Stimulated activated CD8-positive, alpha-beta memory T cell treated with anti-CD3 and anti-CD28 coated beads, Interleukin-12 subunit alpha, Interleukin-12 subunit beta, amount 100 ng/mL, for 1 hour (primary cell): ENCODE measurements at regions not wholly inside any gene's neighbourhood (a gene's known extent, or its start where the extent isn't known, plus 50 kb on each side); places are given as distances from the start of the nearest gene placed in this dataset.
"Not testable (repeated sequence)": the region's sequence is repeated elsewhere in the genome, so short reads cannot be mapped to it uniquely, and the experiment has no call there.

Source experiments
- DNase-seq: peaks from one replicate; pipeline ENCODE4 v3.0.0-alpha.2; 2020; ENCODE audit warnings: low read depth

DNA sequence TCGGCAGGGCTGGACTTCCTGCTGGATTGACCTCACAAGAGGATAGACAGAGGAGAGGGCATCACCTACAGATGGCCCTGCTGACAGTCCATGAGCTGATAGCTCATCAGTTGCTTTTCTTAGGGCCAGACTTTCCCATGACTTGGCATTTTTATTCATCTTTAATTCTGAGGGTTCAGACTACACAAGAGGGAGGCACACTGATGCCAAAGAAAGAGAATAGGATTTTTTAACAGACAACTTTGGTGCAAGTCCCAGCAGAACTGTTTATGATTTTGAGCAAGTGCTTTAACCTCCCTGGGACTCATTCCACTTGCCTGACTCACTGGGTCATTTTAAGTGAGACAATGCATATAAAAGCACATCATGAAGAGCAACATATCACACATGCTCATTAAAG is 299.2 kb downstream of the INSIG2 start:
- no peak for DNase-seq

DNA sequence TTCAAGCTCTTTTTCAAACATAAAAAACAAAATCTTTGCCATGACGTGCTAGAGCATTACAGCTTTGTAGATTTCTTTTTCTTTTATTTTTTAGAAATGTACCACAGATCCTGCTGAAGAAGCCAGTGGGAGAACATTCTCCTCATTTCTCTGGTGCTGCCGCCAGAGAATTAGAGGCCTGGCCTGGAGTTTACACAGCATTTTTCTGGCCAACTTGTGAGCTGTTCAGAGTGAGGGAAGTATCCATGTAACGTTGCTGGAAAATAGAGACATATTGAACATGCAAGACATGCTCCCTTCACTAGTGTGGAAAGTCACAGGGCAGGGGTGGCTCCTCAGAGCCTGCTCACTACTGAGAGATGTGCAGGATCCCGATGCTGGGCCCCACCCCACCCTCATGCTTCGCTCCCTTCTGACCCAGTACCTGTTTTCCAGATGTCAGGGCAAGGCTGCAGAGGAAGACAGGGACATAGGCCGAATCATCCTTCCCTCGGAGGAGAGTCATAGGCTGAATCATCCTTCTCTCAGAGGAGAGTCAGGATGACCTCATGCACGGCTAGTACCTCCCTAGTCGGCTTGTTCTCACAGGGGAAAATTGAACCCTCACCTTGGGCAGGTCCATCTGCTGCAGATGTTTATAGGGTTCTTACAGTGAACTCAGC is 298.5 kb downstream of the INSIG2 start:
- no peak for DNase-seq

DNA sequence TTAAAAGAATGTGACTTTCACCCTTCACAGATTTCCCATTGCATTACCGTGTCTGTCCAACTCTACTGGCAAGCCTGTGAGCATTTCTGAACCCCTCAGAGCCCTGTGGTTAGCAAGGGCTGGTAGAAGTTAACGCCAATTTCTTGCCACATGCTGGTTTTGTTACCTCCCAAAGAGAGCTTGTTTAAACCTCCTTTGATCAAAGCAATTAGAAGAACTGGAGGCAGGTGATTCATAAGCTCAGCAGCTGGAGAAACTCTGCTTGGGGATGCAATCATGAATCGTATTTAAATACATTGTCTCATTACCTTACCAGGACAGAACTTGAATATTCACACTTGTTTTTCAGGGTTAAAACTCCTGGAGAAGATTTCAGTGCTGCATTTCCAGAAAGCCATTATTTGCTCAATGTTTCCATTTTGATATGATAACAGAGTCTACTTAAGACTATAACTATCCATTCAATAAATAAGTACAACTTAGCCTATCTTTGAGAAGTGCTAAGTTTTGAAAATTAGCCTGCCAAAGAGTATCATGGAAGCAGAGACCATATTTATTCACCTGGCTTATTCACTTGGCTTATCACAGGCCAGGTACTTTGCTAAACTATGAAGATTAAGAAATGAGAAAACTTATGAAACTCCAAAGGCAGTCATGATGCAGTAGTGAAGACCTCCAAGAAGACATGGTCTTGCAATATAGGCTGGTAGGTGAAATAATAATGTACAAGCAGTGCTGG is 292.8 kb downstream of the INSIG2 start:
- no peak for DNase-seq

DNA sequence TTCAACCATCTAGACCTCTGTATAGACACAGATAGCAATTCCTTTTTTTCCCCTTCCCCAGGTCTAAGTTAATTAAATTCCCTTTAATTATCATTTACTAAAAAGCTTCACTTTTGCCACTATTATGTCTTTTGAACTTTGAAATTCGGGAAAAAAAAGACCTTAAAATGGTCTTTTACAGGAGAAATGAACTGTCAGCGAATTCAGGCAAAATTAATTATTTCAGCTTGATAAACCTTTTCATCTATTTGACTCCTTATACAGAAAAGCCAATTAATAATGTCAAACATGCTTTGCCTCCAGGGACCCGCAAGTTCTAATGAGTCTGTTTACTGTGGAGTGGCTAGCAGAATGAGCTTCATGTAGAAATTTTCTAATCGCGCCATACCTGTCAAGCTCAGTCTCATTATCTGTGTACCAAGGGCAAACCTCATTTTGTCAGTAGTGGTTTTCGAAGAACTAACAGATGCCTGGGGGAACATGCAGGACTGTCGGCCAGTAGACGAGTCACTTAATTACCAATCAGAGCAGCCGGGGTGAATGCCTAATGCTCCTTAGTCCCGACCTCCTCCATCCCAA is 287.7 kb downstream of the INSIG2 start:
- no peak for DNase-seq

DNA sequence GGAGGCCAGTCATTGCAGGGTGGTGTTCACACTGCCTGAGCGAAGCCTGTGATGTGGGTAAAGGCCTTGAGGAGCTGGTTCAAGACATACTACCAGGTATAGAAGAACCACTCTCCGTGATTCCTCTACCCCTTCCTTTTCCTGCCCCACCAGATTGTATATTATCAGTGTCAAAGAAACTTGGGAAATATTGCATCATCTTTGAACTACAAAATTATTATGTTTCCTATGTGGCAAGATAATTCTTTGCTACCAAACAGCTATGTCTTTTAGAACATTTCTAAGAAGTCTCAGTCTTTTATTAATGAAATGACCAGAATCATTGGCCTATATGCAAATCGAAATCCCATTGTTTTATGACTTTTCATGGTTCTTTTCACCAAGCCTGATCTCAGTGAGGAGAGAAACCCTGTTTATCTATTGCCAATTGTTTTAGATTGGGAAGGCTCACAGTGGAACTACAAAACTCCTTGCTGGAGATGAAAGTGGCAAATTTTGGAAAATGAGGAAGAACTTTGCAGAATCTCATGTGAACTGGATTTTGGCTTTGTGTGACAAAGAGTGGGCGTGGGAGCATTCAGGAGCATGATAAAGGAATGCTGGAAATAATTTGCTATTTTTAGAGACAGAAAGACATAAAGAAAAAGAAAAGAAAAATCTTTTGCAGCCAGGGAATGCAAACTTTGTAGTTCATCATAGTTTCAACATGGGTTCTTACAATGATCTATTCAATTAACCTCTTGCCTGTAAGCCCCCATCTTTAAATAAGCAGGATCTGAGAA is 286.9 kb downstream of the INSIG2 start:
- DNase-seq, result no peak

DNA sequence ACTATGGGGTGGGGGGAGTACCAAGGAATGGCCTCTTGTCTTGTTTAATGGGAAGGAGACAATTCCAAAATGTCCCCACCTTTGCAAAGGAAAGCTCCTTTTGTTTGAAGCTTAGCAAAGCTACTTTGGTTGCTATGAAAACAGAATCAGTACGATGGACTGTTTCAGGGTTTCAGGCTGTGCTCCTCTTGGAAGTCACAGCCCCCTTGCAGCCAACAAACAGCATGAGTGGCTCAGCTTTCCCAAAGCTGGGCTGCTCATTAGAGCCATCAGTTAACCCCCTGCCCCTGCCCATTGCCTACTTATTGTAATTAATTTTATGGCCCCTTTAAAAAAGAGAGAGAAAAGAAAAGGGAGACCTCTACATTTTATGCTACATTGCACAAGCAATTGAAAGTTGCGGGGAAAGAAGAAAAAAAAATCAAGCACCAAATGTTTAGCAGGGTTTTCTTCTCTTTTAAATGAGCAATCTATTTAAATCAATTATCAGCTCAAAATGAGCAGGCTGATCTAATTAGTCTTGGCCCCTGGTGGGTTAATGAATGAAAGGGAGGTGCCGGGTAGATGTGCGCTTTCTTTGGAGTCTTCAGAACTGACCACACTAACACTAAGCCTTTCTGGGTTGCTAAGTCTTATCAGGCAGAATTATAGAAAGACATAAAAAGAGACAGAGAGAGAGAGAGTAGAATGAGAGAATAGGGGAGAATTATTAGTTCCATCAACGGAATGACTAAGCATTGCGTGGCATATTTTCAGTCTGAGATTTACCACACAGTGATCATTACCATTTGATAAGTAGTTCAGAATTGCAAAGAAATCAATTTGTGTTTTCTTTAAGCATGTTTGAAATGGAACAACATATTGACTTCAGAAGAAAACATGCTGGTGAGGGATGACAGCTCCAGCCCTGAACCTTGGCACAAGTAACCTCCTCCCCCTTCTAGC is 284.9 kb downstream of the INSIG2 start:
- DNase-seq, result no peak

DNA sequence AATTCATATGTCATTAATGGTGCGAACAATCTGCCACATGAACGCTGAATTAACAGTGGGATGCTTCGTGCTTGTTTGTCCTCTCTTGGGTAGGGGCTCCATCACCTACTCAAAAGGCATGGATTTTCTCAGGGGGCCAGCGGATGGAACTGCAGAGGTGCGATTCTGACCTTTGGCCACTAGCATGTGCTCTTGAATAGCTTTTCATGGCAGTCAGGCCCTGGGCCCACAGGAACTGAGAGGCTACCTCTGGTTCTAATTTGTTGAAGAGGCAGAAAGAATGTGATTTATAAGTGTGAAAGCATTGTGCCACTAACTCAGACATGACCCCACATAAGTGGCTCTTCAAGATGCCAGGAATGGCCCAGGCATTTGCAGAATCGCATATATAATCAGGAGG is 283.2 kb downstream of the INSIG2 start:
- DNase-seq, result no peak

DNA sequence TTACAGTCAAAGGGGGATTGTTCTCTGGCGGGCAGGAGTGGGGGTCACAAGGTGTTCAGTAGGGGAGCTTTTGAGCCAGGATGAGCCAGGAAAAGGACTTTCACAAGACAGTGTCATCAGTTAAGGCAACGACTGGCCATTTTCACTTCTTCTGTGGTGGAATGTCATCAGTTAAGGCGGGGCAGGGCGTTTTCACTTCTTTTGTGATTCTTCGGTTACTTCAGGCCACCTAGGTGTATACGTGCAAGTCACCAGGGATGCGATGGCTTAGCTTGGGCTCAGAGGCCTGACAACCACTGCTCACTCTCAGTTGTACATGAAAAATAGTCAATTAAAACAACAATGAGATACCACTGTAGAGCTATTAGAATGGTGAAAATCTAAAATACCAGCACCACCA is 281.2 kb downstream of the INSIG2 start:
- DNase-seq, result not testable (repeated sequence)

DNA sequence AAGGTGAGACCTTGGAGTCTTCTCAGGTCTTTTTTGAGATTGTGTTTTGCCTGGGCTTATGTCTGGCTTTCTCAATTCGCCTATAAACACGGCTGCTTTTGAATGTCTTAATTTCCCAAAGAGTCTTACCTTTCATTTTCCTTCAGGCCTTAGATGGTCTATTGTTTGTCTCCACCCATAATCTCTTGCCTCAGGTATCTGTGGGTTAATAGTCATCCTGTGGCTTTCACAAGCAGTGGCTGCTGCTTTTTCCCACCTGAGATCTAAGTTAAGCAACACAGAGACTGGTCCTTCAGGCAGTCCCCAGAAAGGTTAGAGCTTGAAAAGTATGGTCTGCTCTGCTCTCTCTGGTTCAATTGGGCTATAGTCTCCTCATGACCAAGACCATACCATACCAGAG is 275.3 kb downstream of the INSIG2 start:
- DNase-seq, result no peak

DNA sequence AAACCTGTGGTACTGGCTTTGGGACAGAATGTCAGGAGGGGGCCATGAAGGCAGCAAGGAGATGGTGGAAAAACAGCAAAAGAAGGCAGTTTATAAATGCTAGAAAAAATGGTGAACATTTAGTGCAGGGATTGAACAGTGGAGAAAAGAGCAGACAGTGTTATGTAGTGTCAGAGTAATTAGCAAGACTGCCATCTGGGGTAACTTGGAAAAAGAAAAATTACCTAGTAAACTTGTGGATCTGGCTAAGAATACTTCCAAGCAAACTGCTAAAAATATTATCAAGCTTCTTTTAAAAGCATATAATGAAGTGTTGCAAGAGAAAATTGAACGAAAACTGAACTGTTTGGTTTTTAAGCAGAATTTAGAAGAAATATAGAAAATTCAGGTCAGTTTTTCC is 267.8 kb downstream of the INSIG2 start:
- DNase-seq, result no peak

DNA sequence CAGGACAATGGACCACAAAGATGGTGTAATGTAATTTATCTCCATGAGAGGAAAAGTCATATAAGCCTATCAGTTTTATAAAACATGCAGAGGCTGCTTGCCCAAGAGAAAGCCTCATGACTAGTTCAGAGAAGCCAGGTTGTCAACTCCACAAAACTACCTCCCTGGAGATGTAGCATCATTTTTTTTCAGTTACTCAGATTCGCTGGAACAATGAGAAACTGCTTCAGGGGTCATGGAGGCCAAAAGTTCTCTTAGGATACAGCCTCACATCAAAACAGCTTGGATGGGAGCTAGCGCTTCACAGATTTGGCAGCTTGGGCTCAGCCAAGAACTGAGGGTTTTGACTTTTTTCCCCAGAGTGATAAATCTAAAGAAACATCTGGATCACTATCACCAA is 263.5 kb downstream of the INSIG2 start:
- no peak for DNase-seq

DNA sequence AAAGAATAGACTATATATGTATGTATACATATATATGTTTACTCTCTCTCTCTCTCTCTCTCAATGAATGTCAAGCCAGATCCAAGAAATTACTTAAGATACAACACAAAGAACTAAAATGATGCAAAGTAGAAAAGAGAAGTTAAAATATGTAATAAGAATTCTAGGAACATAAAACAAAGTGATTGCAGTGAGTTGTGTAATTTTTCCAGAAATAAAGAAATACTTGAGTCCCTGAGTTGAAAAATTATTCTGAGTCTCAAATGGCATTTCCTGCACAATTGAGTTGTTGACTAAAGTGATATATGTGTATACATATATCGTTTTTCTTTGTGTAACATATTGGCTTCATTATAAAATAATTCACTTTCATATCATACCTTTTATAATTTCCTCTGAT is 262.4 kb downstream of the INSIG2 start:
- DNase-seq, result no peak

DNA sequence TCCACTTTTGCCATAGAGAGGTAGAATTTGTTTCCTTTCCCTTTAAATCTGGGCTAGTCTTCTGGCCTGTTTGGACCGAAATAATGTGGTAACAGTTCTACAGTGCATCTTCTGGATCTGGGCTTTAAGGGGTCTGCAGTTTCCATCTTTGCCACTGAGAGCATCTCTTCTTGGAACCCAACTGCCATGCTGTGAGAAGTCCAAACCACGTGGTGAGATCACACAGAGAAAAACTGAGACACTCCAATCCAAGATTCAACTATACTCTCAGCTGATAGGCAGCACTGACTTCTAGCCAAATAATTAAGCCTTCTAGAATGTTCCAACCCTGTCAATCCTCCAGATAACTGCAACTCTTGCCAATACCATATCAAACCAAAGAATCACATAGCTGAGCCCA is 261.1 kb downstream of the INSIG2 start:
- DNase-seq, result no peak

DNA sequence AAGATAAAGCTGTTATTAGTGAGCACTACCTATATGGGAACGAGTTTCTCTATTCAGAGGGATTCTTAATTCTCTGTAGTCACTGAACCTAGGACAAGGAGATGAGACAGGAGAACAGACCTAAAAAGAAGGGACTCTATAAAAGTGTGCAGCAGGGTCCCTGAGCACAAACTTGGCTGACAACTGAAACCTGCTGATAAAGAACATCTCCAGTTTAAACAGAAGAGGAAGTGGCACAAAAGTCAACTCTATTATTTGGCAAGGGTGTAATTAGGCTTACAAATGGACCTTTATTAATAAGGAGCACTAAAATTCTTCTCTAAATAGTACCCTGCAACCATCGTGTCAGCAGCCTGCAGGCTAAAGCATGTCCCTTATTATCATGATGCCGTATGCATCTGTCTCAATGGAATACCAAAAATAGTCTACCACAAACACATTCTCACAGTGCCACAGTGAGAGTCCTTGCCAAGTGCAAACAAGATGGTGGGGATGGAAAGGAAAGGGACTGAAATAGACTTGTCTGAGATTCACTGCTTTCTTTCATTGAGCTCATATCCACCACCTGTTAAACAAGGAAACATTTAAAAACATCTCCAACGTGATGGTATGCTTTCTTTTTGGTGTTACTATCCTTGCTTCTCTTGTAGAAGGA is 260.2 kb downstream of the INSIG2 start:
- no peak for DNase-seq

DNA sequence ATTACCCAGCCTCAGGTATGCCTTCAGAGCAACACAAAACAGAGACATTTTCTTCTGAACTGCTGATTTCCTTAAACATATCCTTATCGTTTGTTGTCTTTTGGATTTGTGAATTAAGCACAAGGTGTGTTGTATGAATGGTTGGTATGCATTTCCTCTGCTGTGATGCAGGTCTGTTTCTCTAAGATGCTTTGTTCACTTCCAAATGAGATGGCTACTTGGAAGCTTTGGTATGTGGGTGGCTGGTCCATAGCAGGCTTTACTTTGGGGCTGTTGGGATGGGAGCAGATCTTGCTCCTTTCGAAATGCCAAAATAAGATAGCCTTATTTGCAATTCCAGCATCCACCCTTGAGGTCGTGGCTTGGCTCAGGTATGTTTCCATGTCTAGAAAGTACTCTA is 257.2 kb downstream of the INSIG2 start:
- no peak for DNase-seq

DNA sequence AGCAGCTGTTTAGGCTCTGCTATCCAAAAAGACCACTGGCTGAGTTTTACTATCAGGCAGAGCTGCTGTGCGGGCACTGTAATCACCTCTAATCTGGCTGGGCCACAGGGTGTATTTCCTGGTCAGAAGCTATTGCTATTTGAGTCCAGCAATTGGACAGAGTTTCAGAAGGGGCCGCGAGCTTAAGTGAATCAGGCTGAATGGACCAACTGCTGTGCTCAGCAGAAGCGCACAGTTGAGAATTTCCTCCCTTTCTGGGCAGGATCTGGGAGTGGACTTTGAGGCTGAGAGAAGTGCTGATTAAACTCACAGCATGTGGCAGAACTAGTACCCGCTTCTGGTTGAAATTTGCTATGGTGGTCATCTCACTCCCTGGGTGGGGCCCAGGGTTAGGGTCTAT is 251.8 kb downstream of the INSIG2 start:
- DNase-seq, result no peak

DNA sequence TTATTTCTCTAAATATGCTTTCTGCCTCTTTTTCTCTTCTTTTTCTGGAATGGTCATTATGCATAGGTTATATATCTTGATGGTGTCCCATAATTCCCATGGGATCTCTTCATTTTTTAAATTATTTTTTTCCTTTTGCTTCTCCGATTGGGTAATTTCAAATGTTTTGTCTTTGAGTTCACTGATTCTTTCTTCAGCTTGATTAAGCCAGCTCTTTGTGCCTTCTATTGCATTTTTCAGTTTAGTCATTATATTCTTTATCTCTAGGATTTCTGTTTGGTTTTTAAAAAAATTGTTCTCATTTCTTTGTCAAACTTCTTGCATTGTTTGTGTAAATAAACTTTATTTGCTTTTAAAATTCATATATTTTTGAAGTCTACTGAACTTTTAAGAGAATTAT is 251.1 kb downstream of the INSIG2 start:
- DNase-seq, result no peak

DNA sequence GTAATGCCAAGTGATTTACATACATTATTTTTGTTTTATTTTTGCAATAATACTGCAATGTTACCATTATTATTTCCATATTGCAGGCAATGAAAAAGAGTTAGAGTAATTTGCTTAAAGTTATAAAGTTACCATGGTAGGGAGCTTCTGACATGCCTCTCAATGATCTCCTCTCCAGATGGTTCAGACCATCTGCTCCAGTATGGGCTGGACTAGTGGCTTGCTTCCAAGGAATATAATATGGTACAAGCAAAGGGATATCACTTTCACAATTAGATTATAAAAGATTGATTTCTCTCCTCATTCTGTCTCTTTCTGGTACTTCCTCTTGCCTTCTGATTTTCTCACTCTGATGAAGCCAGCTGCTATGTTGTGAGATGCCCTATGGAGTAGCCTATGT is 245.4 kb downstream of the INSIG2 start:
- no peak for DNase-seq

DNA sequence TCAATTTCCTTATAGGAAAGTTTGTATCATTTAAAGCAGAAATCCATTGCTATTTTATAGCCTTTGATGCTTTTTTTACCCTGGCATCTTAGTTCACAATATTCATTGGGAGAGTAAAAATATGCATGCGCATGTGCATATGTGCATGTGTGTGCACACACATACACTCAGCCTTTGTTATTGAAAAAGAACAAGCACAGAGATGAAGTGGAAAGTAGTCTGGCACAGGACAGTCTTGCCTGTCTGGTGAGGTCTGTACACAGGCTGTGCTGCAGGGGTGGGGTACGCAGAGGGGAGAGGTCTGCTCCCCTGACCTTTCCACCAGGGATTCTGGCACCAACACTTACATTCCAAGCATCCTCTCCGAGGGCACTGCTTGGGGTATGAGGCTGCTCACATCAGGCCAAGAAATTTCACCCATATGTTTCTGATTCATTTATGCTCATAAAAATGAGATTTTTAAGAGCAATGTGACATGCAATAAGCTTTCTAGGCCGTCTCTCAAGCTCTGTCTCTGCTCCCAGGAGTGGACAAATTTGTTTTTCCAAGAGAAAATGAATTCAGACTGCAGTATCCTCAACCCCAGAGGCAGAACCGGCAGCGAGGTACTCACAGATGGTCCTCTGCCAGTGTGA is 237.2 kb downstream of the INSIG2 start:
- no peak for DNase-seq

DNA sequence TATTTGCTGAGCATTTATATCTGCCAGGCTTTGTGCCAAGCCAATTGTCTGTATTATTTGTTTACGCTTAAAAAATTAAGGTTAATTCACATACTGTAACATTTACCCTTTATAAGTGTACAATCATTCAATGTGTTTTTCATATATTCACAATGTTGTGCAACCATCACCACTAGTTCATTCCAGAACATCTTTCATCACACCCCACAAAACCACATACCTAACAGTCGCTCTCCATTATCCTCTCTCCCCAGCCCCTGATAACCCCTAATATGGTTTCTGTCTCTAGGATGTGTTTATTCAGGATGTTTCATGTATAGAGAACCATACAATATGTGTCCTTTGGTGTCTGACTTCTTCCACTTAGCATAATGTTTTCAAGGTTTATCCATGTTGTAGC is 234.1 kb downstream of the INSIG2 start:
- no peak for DNase-seq
